ENCODE measurements at regions not wholly inside any gene's neighbourhood (a gene's known extent, or its start where the extent isn't known, plus 50 kb on each side); places are given as distances from the start of the nearest gene placed in this dataset.

GRCh38 chr10:129331839-129332220 lies 135.2 kb upstream of the MGMT start:
- no peak for DNase-seq (ENCODE audit: low read depth in 1 of 2, low spot score in 1 of 2)

- DNase-seq (ENCODE audit: low read depth in 1 of 2, low spot score in 1 of 2) = no peak
Measured at GRCh38 chr10:129332476-129332875, 134.6 kb upstream of the MGMT start.

- no peak for DNase-seq (ENCODE audit: low read depth in 1 of 2, low spot score in 1 of 2)
Measured at GRCh38 chr10:129333706-129334105, 133.3 kb upstream of the MGMT start.

GRCh38 chr10:129334266-129334665 lies 132.8 kb upstream of the MGMT start:
- no peak for DNase-seq (ENCODE audit: low read depth in 1 of 2, low spot score in 1 of 2)

- no peak for DNase-seq (ENCODE audit: low read depth in 1 of 2, low spot score in 1 of 2)
Measured at GRCh38 chr10:129335396-129335795, 131.6 kb upstream of the MGMT start.

- no peak for DNase-seq (ENCODE audit: low read depth in 1 of 2, low spot score in 1 of 2)
Measured at GRCh38 chr10:129335942-129336341, 131.1 kb upstream of the MGMT start.

- no peak for DNase-seq (ENCODE audit: low read depth in 1 of 2, low spot score in 1 of 2)
Measured at GRCh38 chr10:129339191-129339590, 127.8 kb upstream of the MGMT start.

GRCh38 chr10:129339841-129340240 lies 127.2 kb upstream of the MGMT start:
- DNase-seq (ENCODE audit: low read depth in 1 of 2, low spot score in 1 of 2) = no peak

- no peak for DNase-seq (ENCODE audit: low read depth in 1 of 2, low spot score in 1 of 2)
Measured at GRCh38 chr10:129341087-129341486, 126.0 kb upstream of the MGMT start.

GRCh38 chr10:129342385-129342784 lies 124.7 kb upstream of the MGMT start:
- no peak for DNase-seq (ENCODE audit: low read depth in 1 of 2, low spot score in 1 of 2)

- no peak for DNase-seq (ENCODE audit: low read depth in 1 of 2, low spot score in 1 of 2)
Measured at GRCh38 chr10:129343141-129343540, 123.9 kb upstream of the MGMT start.

- no peak for DNase-seq (ENCODE audit: low read depth in 1 of 2, low spot score in 1 of 2)
Measured at GRCh38 chr10:129344103-129344502, 122.9 kb upstream of the MGMT start.

GRCh38 chr10:129344731-129345355 lies 122.2 kb upstream of the MGMT start:
- no peak for DNase-seq (ENCODE audit: low read depth in 1 of 2, low spot score in 1 of 2)

- DNase-seq (ENCODE audit: low read depth in 1 of 2, low spot score in 1 of 2) = no peak
Measured at GRCh38 chr10:129345763-129346162, 121.3 kb upstream of the MGMT start.

GRCh38 chr10:129350690-129351089 lies 116.4 kb upstream of the MGMT start:
- no peak for DNase-seq (ENCODE audit: low read depth in 1 of 2, low spot score in 1 of 2)

- DNase-seq (ENCODE audit: low read depth in 1 of 2, low spot score in 1 of 2) = no peak
Measured at GRCh38 chr10:129353101-129353500, 113.9 kb upstream of the MGMT start.

- DNase-seq (ENCODE audit: low read depth in 1 of 2, low spot score in 1 of 2) = no peak
Measured at GRCh38 chr10:129360046-129360445, 107.0 kb upstream of the MGMT start.

- DNase-seq (ENCODE audit: low read depth in 1 of 2, low spot score in 1 of 2) = no peak
Measured at GRCh38 chr10:129361676-129362376, 105.2 kb upstream of the MGMT start.

GRCh38 chr10:129364949-129365348 lies 102.1 kb upstream of the MGMT start:
- no peak for DNase-seq (ENCODE audit: low read depth in 1 of 2, low spot score in 1 of 2)

GRCh38 chr10:129365767-129366402 lies 101.2 kb upstream of the MGMT start:
- DNase-seq (ENCODE audit: low read depth in 1 of 2, low spot score in 1 of 2) = no peak

- no peak for DNase-seq (ENCODE audit: low read depth in 1 of 2, low spot score in 1 of 2)
Measured at GRCh38 chr10:129366450-129366849, 100.6 kb upstream of the MGMT start.

- no peak for DNase-seq (ENCODE audit: low read depth in 1 of 2, low spot score in 1 of 2)
Measured at GRCh38 chr10:129369566-129369965, 97.5 kb upstream of the MGMT start.

- DNase-seq (ENCODE audit: low read depth in 1 of 2, low spot score in 1 of 2) = no peak
Measured at GRCh38 chr10:129371541-129371940, 95.5 kb upstream of the MGMT start.
